Renal pelvis (tissue), 1 donor: ENCODE measurements at regions not wholly inside any gene's neighbourhood (a gene's known extent, or its start where the extent isn't known, plus 50 kb on each side); places are given as distances from the start of the nearest gene placed in this dataset.

Source experiments
- DNase-seq: peaks from one replicate; pipeline ENCODE4 v3.0.0-alpha.2; 2013

- no peak for DNase-seq
These were observed 164.6 kb upstream of the RALGAPA2 start for GRCh38 chr20:20877079-20877478.

- DNase-seq = no peak
These were observed 163.3 kb upstream of the RALGAPA2 start for GRCh38 chr20:20875716-20876115.

- DNase-seq = no peak
These were observed 160.0 kb upstream of the RALGAPA2 start for GRCh38 chr20:20872428-20872827.

GRCh38 chr20:20869161-20869775 is 156.8 kb upstream of the RALGAPA2 start:
- DNase-seq = no peak

GRCh38 chr20:20864351-20865096 is 152.1 kb upstream of the RALGAPA2 start:
- peak; percentile 42 for DNase-seq

GRCh38 chr20:20860078-20860806 is 147.8 kb upstream of the RALGAPA2 start:
- DNase-seq = peak; percentile 84

GRCh38 chr20:20859510-20859909 is 147.1 kb upstream of the RALGAPA2 start:
- no peak for DNase-seq

DNA sequence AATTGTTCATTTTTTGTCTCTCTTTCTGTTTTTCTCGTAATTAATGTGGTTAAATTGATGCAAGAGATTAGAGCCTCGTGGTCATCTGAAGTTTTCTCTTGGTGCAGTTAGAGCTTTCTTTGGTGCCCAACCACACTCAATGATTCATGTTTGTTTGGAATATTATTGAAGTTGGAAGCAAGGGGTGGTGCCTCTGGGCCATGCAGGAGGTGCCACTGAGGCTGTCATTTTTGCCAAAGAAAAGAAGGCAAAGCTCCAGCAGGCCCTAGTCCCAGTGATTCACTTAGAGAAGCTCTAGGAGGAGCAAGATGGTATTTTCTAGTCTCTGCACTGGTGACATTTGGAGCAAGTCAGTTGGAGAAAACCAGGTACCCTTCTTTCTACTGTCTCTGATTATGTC is 144.5 kb upstream of the RALGAPA2 start:
- DNase-seq = no peak

GRCh38 chr20:20856306-20856705 is 143.9 kb upstream of the RALGAPA2 start:
- DNase-seq = no peak

DNA sequence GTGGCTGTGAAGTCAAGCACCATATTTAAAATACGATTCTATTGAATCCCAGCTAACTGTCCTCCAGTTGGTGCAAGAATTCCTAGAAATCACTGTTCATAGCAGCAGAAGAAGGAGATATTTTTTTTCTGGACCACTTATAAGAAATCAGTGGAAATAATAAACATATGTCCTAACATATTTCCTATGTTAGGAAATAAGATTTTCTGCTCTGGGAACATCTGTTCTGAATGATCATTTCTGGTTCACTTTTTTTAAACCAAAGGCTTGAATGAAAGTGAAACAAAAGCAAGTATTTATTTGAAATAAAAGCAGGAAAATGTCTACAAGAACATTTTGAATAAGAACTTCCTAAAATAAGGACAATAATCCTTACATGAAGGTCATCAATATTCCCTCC is 138.9 kb upstream of the RALGAPA2 start:
- DNase-seq = no peak

- no peak for DNase-seq
These were observed 138.0 kb upstream of the RALGAPA2 start for GRCh38 chr20:20850407-20850806.

DNA sequence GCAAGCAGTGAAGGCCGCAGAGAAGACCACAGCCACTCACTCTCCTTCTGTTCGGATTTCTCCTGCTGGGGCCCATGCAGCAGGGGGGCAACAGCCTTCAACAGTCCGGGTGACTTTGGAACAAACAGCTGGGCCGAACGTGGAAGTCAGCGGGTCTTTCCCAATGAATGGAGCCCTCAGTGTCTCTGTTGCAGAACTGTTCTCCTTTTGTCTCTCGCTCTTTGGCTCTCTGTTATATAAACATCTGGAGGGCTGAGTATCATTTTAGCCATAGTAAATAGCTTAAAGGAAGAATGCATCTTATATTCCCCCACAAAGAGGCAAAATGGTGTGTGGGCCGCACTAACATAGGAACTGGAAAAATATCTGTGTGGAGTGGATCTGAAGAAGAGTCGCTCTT is 136.7 kb upstream of the RALGAPA2 start:
- DNase-seq = no peak

- no peak for DNase-seq
These were observed 135.4 kb upstream of the RALGAPA2 start for GRCh38 chr20:20847814-20848213.

DNA sequence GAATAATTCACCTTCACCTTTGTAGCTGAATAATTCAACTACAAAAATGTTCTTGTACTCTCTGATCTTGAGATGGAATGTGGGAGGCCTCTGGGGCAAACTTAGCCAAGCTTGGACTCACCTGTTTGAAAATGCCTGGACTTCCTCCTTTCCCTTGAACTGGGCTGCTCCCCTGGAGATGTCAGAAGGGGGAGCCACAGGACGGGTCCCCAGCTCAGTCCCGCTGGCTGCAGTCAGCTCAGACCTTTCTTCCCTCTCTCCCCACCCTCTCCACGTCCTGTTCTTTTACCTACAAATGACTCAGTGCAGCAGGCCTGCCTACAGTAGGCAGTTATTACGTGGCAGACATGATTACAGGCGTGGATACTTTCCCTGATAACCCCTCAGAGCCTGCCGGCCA is 131.5 kb upstream of the RALGAPA2 start:
- no peak for DNase-seq

GRCh38 chr20:20839771-20840170 is 127.3 kb upstream of the RALGAPA2 start:
- no peak for DNase-seq

DNA sequence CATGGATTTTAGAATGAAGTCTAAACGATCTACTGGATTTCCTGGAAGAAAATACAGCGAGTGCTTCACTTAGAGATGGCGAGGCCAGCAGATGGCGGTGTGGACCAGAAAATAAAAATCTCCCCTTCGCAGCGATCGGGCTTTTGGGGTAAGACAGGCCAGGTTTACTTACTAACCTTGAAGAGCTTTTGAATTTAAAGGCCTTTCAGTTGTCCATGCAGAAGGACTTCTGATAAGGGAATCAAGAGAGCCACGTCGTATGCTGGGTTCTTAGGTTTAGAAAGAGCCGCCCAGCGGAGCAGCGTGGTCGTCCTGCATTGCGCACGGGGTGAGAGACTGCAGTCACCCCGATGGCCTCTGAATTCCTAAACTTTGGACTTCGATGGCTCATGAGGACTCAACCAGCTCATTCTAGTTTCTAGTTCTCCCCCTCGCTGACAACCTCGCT is 125.2 kb upstream of the RALGAPA2 start:
- peak; percentile 43 for DNase-seq

DNA sequence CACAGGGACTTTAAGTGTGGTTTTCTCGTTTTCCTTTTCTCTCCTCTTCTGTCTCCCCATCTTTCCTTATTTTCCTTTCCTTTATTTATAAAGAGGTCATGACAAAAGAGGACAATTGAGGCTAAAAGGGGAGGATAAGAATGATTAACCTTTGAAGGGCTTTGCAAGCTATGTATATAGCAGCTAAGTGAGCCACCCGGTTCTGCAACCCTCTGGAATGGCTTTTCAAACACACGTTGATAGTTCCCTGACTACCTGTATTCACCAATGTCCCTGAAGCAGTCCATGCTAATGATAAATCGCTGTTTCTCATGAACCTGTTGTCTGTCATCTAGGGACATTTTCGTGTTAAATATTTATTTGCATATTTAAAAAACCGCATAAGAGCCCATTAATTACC is 124.4 kb upstream of the RALGAPA2 start:
- no peak for DNase-seq

DNA sequence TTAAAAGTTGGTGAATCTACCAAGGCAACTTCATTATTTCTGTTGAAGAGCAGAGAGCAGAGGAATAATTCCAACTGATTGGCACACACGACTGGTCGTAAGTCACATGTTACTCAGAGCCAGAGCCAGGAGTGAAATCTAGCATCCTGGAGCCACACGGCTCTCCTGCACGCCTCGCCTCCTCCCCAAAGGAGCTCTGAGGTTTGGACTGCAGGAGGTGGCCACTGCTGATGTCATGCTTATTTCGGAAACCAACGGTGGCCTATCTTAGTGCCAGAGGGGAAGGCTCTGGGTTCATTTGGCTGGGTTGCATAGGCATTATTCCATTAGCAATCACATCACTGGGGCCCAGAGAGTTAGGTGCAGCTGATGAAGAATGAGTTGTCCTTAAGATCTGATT is 123.5 kb upstream of the RALGAPA2 start:
- no peak for DNase-seq

DNA sequence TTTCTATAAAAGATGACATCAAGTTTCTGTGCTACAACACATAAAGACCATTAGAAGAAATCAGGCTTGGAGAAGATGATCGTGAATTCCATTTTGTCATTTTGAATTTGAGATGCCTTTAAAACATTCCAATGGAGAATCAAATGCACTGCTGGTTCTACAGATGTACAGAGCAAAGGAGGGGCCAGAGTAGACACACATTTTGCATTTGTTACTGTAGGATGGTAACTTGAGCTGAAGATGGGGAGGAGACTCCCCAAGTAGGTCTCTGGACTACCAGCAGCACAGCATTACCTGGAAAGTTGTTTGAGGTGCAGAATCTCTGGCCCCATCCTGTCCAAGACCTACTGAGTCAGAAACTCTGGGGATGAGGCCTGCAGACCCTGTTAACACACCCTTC is 121.6 kb upstream of the RALGAPA2 start:
- no peak for DNase-seq

DNA sequence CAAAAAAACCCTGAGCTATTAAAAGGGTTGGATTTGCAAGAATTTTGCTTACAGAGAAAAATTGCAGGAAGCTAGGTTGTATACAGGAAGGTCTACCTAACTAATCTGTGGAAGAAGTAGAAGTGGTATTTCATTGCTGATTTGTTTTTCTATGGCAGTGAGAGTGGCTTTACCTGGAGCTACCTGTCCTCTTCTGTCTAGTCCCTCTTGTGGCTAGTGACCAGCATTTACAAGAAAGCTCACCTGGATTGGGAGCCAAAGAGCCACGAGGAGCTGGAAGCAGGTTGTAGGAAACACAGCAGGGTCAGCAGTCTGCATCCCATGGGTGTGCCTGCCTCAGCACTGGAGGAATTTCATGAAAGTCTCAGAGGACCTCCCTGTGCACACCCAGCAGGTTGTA is 120.3 kb upstream of the RALGAPA2 start:
- DNase-seq = no peak

DNA sequence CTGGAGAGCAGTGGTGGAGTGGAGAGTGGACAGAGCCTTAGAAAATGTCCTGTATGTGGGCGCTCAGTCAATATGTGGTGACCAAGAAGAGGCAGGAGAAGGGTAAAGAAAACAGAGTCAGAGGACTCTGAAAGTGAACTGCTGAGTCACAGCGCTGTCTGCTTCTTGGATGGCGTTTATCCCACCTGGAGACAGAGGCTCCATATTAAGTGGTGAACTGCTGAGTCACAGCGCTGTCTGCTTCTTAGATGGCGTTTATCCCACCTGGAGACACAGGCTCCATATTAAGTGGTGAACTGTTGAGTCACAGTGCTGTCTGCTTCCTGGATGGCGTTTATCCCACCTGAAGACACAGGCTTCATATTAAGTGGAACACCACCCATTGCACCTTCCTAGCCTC is 119.3 kb upstream of the RALGAPA2 start:
- no peak for DNase-seq

GRCh38 chr20:20829681-20830080 is 117.2 kb upstream of the RALGAPA2 start:
- DNase-seq = no peak

DNA sequence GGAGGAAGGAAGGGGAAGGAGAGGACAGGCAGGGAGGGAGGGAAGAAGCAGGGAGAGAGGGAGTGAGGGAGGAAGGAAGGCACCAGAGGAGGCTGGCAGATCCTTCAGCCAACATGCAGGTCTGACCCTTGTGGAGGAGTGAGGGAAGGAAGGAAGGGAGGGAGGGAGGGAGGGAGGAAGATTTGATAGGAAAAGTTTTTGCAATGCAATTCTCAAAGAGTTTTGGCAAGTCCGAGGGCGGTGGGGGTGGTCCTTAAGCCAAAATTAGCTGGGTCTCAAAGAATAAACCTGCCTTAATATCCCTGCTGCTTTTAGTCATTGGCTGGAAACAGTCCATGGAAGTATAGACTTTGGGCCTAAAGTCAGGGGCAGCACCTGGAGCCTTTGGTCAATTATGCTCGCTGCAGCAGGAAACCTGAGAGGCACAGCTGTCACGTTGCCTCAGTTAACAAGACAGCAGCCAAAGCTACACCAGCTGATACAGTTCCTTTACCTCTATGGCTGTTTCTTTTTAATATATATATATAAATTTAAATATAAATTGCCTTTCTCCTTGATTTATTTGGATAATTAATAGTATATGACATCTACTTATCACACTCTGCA is 115.7 kb upstream of the RALGAPA2 start:
- no peak for DNase-seq
